GM12892 (cell line): ENCODE measurements at regions not wholly inside any gene's neighbourhood (a gene's known extent, or its start where the extent isn't known, plus 50 kb on each side); places are given as distances from the start of the nearest gene placed in this dataset.
"Not testable (repeated sequence)": the region's sequence is repeated elsewhere in the genome, so short reads cannot be mapped to it uniquely, and the experiment has no call there.

Experiments
- DNase-seq: peaks from one replicate; pipeline ENCODE4 v3.0.0; 2011; ENCODE audit not compliant: insufficient read length
- FAIRE-seq: peaks from 2 replicates; lab custom pipeline; 2011; peaks lifted over from hg19 to GRCh38; lab: Jason Lieb, UNC
- POLR2A ChIP-seq: IDR thresholded peaks from 2 replicates; pipeline ENCODE4 v1.6.1; 2011; ENCODE audit warnings: low read depth, low read length, control low read depth
- POLR2AphosphoS5 ChIP-seq: IDR thresholded peaks from 2 replicates; pipeline ENCODE4 v1.6.1; 2011; ENCODE audit warnings: low read depth, low read length, control low read depth
- TAF1 ChIP-seq: IDR thresholded peaks from 2 replicates; pipeline ENCODE4 v1.6.1; 2011; ENCODE audit warnings: low read depth, mild to moderate bottlenecking, control low read depth, low read length, borderline replicate concordance

- DNase-seq (no peak), FAIRE-seq (no peak)
- TF ChIP-seq POLR2AphosphoS5 (no peak), TAF1 (no peak), POLR2A (no peak)
Observed at GRCh38 chr12:60210756-60211155, 614.9 kb downstream of the SLC16A7 start.

GRCh38 chr12:60211244-60211643 is 615.4 kb downstream of the SLC16A7 start:
- FAIRE-seq (no peak), DNase-seq (no peak)
- TF ChIP-seq POLR2AphosphoS5: no peak
- no peak for TF ChIP-seq POLR2A
- TF ChIP-seq TAF1: no peak

- DNase-seq: no peak
- no peak for FAIRE-seq
- TF ChIP-seq TAF1 (no peak), POLR2AphosphoS5 (no peak), POLR2A (no peak)
Observed at GRCh38 chr12:60212159-60213000, 616.6 kb downstream of the SLC16A7 start.

- DNase-seq, FAIRE-seq: not testable (repeated sequence)
Observed at GRCh38 chr12:60213272-60213671, 617.4 kb downstream of the SLC16A7 start.

- FAIRE-seq: no peak
Observed at GRCh38 chr12:60216226-60216625, 620.4 kb downstream of the SLC16A7 start.

GRCh38 chr12:60223242-60223641 is 627.4 kb downstream of the SLC16A7 start:
- no peak for TF ChIP-seq POLR2A
- no peak for TF ChIP-seq POLR2AphosphoS5
- TF ChIP-seq TAF1: no peak
- DNase-seq (no peak), FAIRE-seq (no peak)

More at GRCh38 chr12:60216226-60216625, 620.4 kb downstream of the SLC16A7 start:
- no peak for TF ChIP-seq POLR2A
- TF ChIP-seq POLR2AphosphoS5: no peak
- no peak for TF ChIP-seq TAF1
- DNase-seq: no peak

GRCh38 chr12:60225216-60226000 is 629.6 kb downstream of the SLC16A7 start:
- TF ChIP-seq POLR2A: no peak
- no peak for TF ChIP-seq POLR2AphosphoS5
- no peak for TF ChIP-seq TAF1
- FAIRE-seq (no peak), DNase-seq (no peak)

GRCh38 chr12:60227916-60228315 is 632.1 kb downstream of the SLC16A7 start:
- TF ChIP-seq POLR2AphosphoS5 (no peak), POLR2A (no peak), TAF1 (no peak)

GRCh38 chr12:60230056-60230455 is 634.2 kb downstream of the SLC16A7 start:
- FAIRE-seq: no peak
- DNase-seq: no peak
- TF ChIP-seq POLR2AphosphoS5 (no peak), TAF1 (no peak), POLR2A (no peak)

More at GRCh38 chr12:60227916-60228315, 632.1 kb downstream of the SLC16A7 start:
- FAIRE-seq: no peak
- no peak for DNase-seq

GRCh38 chr12:60231303-60231702 is 635.5 kb downstream of the SLC16A7 start:
- no peak for FAIRE-seq
- no peak for DNase-seq
- TF ChIP-seq POLR2A (no peak), POLR2AphosphoS5 (no peak), TAF1 (no peak)

- FAIRE-seq: no peak
- no peak for TF ChIP-seq POLR2AphosphoS5
- no peak for TF ChIP-seq TAF1
- no peak for TF ChIP-seq POLR2A
- DNase-seq: no peak
Observed at GRCh38 chr12:60231976-60232907, 636.4 kb downstream of the SLC16A7 start.

- DNase-seq, FAIRE-seq: not testable (repeated sequence)
Observed at GRCh38 chr12:60234611-60235195, 638.9 kb downstream of the SLC16A7 start.
